H1 (cell line): ENCODE measurements at regions not wholly inside any gene's neighbourhood (a gene's known extent, or its start where the extent isn't known, plus 50 kb on each side); places are given as distances from the start of the nearest gene placed in this dataset.

ENCODE experiments used
- BCL11A ChIP-seq, 2 experiments: IDR thresholded peaks; one replicate each; pipeline ENCODE4 v1.6.1; 2011; ENCODE audit warnings: low read depth in 2 of 2, low read length in 2 of 2, mild to moderate bottlenecking in 2 of 2
- CHD2 ChIP-seq: IDR thresholded peaks from 2 replicates; pipeline ENCODE4 v1.6.1; 2012; ENCODE audit warnings: low read length, improper control_type of control experiment
- EP300 ChIP-seq, 2 experiments: IDR thresholded peaks; 1 replicate in 1 of 2; 2 replicates in 1 of 2; pipeline ENCODE4 v1.6.1; 2011 to 2012; ENCODE audit warnings: low read depth in 2 of 2, low read length in 2 of 2, mild to moderate bottlenecking in 2 of 2, borderline replicate concordance in 1 of 2, inconsistent platforms in 1 of 2, moderate library complexity in 1 of 2
- EZH2 ChIP-seq: fragments of 200-600 bp; sonication (generic); IDR thresholded peaks from 2 replicates; pipeline ENCODE4 v1.7.1; 2012; ENCODE audit warnings: low read depth, mild to moderate bottlenecking, moderate library complexity, low read length, inconsistent platforms; ENCODE audit not compliant: severe bottlenecking
- KDM5A ChIP-seq: fragments of 200-600 bp; IDR thresholded peaks from 2 replicates; pipeline ENCODE4 v1.7.1; 2012; ENCODE audit warnings: mild to moderate bottlenecking, low read length, inconsistent platforms, mixed read lengths
- RFX5 ChIP-seq: IDR thresholded peaks from 2 replicates; pipeline ENCODE4 v1.6.1; 2011; ENCODE audit warnings: low read depth, low read length, improper control_type of control experiment, borderline replicate concordance
- YY1 ChIP-seq: IDR thresholded peaks from 2 replicates; pipeline ENCODE4 v1.6.1; 2011; ENCODE audit warnings: low read depth, mild to moderate bottlenecking, low read length
- ZNF274 ChIP-seq: IDR thresholded peaks from 2 replicates; pipeline ENCODE4 v1.7.0; 2012; ENCODE audit warnings: low read length, borderline replicate concordance; ENCODE audit errors: extremely low read depth
- TF ChIP-seq, protein P1 (sequence below), 3 experiments: IDR thresholded peaks; 1 replicate in 2 of 3; 2 replicates in 1 of 3; pipeline versions ENCODE4 v1.5.1 to v1.6.1; 2011; ENCODE audit warnings: low read length in 3 of 3, mild to moderate bottlenecking in 3 of 3, inconsistent platforms in 2 of 3, low read depth in 1 of 3, moderate library complexity in 1 of 3; ENCODE audit not compliant: insufficient read depth in 1 of 3; ENCODE audit errors: control extremely low read depth in 1 of 3

DNA sequence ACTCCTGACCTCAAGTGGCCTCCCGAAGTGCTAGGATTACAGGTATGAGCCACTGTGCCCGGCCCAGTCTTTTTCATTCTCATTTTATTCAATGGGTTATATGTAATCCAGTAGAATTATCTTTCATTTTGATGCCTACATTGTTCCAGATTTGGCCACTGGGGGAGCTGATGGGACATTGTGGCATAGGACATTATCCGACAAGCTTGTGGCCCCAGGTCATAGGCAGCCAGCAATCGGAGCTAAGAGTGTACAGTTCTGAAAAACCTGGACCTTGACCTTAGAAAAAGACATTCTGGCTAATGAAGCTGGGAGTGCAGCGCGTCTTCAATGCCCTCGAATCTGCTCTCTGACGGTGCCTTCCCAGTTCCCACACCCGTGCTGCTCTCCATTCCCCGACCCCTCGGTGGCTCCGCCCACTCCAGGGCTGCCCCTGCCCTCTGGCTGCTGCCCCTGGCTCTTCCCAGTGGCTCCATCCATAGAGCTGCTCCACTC is 108.7 kb downstream of the TEX29 start:
- TF ChIP-seq EZH2 (no peak), BCL11A (IDR thresholded peaks at IDR 0.05; ENCODE audit: low read depth in 2 of 2, low read length in 2 of 2) (no peak), ZNF274 (no peak), KDM5A (no peak), YY1 (no peak), CHD2 (no peak), RFX5 (no peak), EP300 (IDR thresholded peaks at IDR 0.05; ENCODE audit: borderline replicate concordance in 1 of 2, low read depth in 2 of 2, low read length in 2 of 2) (no peak)
- TF ChIP-seq, protein P1, sequence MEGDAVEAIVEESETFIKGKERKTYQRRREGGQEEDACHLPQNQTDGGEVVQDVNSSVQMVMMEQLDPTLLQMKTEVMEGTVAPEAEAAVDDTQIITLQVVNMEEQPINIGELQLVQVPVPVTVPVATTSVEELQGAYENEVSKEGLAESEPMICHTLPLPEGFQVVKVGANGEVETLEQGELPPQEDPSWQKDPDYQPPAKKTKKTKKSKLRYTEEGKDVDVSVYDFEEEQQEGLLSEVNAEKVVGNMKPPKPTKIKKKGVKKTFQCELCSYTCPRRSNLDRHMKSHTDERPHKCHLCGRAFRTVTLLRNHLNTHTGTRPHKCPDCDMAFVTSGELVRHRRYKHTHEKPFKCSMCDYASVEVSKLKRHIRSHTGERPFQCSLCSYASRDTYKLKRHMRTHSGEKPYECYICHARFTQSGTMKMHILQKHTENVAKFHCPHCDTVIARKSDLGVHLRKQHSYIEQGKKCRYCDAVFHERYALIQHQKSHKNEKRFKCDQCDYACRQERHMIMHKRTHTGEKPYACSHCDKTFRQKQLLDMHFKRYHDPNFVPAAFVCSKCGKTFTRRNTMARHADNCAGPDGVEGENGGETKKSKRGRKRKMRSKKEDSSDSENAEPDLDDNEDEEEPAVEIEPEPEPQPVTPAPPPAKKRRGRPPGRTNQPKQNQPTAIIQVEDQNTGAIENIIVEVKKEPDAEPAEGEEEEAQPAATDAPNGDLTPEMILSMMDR (IDR thresholded peaks at IDR 0.05; ENCODE audit: control extremely low read depth in 1 of 3, insufficient read depth in 1 of 3, low read depth in 1 of 3, low read length in 3 of 3): peak; percentile 57 to 65 (median 57)
